H1 (cell line): ENCODE measurements at regions not wholly inside any gene's neighbourhood (a gene's known extent, or its start where the extent isn't known, plus 50 kb on each side); places are given as distances from the start of the nearest gene placed in this dataset.

Source experiments
- TF ChIP-seq, protein P1 (sequence below): fragments of 300-600 bp; sonication (generic); IDR thresholded peaks from 2 replicates; pipeline ENCODE4 v1.7.1; 2012; ENCODE audit warnings: low read length, moderate library complexity, mild to moderate bottlenecking, inconsistent platforms; ENCODE audit not compliant: insufficient replicate concordance

DNA sequence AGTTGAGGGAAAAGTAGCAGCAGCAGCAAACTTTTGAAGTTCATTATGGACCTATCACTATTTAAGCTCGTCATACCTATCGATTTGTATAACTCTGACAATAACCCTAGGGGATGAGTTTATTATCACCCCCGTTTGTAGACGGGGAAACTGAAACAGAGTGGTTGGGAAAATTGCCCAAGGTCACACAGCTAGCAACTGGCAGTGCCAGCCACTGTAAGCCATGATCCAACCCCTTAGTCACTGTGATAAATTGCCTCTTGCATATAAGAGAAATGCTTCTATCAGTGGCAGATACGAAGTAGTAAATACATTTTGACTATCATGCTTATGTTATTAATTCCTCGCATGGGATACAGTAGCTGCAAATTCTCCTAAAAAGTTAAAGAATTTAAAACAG lies 73.3 kb upstream of the ATP10B start (continued):
- TF ChIP-seq, protein P1, sequence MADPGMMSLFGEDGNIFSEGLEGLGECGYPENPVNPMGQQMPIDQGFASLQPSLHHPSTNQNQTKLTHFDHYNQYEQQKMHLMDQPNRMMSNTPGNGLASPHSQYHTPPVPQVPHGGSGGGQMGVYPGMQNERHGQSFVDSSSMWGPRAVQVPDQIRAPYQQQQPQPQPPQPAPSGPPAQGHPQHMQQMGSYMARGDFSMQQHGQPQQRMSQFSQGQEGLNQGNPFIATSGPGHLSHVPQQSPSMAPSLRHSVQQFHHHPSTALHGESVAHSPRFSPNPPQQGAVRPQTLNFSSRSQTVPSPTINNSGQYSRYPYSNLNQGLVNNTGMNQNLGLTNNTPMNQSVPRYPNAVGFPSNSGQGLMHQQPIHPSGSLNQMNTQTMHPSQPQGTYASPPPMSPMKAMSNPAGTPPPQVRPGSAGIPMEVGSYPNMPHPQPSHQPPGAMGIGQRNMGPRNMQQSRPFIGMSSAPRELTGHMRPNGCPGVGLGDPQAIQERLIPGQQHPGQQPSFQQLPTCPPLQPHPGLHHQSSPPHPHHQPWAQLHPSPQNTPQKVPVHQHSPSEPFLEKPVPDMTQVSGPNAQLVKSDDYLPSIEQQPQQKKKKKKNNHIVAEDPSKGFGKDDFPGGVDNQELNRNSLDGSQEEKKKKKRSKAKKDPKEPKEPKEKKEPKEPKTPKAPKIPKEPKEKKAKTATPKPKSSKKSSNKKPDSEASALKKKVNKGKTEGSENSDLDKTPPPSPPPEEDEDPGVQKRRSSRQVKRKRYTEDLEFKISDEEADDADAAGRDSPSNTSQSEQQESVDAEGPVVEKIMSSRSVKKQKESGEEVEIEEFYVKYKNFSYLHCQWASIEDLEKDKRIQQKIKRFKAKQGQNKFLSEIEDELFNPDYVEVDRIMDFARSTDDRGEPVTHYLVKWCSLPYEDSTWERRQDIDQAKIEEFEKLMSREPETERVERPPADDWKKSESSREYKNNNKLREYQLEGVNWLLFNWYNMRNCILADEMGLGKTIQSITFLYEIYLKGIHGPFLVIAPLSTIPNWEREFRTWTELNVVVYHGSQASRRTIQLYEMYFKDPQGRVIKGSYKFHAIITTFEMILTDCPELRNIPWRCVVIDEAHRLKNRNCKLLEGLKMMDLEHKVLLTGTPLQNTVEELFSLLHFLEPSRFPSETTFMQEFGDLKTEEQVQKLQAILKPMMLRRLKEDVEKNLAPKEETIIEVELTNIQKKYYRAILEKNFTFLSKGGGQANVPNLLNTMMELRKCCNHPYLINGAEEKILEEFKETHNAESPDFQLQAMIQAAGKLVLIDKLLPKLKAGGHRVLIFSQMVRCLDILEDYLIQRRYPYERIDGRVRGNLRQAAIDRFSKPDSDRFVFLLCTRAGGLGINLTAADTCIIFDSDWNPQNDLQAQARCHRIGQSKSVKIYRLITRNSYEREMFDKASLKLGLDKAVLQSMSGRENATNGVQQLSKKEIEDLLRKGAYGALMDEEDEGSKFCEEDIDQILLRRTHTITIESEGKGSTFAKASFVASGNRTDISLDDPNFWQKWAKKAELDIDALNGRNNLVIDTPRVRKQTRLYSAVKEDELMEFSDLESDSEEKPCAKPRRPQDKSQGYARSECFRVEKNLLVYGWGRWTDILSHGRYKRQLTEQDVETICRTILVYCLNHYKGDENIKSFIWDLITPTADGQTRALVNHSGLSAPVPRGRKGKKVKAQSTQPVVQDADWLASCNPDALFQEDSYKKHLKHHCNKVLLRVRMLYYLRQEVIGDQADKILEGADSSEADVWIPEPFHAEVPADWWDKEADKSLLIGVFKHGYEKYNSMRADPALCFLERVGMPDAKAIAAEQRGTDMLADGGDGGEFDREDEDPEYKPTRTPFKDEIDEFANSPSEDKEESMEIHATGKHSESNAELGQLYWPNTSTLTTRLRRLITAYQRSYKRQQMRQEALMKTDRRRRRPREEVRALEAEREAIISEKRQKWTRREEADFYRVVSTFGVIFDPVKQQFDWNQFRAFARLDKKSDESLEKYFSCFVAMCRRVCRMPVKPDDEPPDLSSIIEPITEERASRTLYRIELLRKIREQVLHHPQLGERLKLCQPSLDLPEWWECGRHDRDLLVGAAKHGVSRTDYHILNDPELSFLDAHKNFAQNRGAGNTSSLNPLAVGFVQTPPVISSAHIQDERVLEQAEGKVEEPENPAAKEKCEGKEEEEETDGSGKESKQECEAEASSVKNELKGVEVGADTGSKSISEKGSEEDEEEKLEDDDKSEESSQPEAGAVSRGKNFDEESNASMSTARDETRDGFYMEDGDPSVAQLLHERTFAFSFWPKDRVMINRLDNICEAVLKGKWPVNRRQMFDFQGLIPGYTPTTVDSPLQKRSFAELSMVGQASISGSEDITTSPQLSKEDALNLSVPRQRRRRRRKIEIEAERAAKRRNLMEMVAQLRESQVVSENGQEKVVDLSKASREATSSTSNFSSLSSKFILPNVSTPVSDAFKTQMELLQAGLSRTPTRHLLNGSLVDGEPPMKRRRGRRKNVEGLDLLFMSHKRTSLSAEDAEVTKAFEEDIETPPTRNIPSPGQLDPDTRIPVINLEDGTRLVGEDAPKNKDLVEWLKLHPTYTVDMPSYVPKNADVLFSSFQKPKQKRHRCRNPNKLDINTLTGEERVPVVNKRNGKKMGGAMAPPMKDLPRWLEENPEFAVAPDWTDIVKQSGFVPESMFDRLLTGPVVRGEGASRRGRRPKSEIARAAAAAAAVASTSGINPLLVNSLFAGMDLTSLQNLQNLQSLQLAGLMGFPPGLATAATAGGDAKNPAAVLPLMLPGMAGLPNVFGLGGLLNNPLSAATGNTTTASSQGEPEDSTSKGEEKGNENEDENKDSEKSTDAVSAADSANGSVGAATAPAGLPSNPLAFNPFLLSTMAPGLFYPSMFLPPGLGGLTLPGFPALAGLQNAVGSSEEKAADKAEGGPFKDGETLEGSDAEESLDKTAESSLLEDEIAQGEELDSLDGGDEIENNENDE: no peak
